Nucleus accumbens (tissue), 56 donors: ENCODE measurements at regions not wholly inside any gene's neighbourhood (a gene's known extent, or its start where the extent isn't known, plus 50 kb on each side); places are given as distances from the start of the nearest gene placed in this dataset.
"Not testable (repeated sequence)": the region's sequence is repeated elsewhere in the genome, so short reads cannot be mapped to it uniquely, and the experiment has no call there.

Source experiments
- DNase-seq, 56 donors: peaks; one replicate each; lab custom pipeline; 2025; lab: John Stamatoyannopoulos, UW

DNA sequence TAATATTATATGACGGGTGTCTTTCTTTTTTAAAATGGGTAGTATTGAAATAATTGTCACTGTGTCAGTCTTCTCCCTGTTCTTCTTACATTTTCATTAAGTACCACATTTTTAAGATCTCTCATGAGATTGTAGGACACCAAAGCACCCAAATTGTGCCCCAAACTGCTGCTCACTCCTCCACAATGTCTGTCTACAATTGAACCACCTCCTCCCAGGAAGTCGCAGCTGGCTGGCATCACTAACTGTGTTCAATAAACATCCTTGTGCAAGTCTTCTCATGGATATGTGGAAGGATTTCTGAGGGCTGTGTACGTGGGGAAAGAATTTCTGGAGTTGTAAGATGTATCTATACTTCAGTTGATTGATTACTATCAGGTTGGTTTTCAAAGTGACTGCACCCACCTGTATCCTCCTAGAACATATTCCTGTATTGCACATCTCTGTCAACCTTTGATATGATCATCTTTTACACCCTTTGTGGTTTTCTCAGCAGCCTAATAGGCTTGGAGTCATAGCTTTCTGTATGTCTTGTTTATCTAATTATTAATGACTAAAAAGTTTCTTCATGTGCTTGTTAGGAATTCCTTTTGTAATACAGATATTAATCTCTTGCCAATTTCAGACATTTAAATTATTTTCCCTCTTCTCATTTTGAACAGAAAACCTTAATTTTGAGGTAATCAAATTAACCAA is 774.9 kb downstream of the RNF144A start:
- DNase-seq = no peak

DNA sequence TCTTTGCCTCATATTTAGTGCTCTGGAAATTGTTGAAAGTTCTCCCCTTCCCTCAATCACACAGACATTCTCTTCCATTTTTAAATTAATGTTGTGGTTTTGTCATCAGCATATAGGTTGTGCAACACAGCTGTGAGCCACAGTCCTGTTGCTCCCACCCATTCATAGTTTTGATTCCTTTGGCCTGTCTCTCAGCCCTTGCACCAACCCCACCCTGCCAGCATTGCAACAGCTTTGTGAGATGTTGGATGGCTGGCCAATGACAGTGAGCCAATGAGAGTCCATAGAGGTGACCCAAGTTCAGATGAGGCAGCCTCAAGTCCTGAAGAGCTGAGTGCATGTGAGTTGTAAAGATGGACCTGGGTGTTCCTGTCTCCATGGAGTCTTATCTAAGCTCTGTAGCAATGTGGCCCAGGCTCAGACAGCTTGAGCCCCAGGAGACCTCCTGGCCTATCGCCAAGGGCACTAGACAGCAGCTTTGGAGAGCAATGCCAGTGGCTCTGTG is 775.5 kb downstream of the RNF144A start:
- DNase-seq = no peak

DNA sequence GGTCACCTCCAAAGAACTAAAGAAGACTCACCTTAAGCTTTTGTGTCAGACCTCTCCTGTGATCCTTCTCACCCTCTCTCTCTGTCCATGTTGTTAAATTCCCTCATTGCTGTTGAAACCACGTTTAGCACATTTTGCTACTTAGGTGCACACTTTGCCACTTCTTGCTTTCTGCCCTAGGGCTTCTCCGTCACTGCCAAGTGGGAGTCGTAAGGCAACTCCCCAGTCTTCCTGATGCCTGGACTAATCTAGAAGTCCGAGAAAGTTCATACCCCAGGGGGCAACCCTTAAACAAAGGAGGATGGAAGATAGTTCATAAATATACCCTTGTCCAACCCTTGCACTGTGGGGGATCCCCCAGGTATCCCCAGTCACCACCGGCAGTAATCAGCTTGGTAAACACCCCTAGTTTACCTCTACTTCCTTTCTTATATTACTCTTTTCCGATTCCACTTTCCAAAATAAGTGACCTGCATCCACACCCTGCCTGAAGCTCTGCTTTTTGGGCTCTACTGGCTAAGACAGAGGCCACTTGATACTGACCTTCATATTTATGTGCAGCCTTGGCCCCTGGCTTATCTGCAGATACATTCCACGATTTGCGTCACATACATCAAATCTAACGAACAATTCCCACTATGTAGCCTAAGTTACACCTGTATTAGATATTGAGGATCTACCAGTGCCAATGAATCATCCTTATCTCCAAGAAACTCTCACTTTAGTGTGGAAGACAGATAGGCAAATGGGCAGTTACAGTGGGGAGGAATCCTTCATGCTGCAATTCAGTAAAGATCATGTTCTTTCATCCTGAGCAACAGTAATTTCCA is 776.2 kb downstream of the RNF144A start:
- no peak for DNase-seq

DNA sequence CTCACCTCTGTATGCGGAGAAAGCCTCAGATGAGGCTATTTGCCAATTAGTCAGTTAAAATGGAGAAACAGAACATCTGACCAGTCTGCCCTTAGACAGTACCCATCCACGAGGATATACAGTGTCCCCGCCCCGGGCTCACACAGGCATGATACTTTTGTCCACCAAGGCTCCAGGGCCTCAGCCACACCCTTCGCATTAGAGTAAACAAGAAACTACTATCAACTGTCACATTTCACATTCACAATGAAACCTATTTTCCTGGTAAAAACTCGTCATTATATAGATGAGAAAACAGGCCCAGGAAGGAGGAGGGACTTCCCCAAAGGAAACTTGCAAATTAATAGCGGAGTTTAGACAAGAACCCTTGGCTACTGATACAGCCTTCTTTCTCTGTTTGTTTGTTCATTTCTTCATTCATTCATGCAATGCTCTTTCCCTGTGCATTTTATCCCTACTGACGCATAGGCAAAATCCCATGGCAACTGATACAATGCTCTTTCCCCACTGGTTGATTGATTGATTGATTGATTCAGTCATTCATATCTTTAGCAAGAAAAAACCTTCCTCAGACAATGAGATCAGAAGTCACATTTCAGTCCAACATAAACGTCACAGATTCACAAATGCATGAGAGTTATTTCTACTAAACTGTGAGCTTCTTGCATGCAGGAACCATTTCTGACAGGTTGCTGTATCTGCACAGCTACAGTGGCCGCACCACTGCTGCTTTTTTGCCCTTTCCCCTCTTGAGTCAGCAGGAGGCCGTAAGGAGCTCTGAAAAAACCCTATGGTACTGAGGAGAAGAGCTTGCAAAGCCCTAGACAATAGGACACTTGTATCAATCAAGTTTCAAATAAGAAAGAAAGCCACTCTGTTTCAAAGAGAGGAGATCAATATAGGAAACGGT is 777.1 kb downstream of the RNF144A start:
- DNase-seq = no peak

DNA sequence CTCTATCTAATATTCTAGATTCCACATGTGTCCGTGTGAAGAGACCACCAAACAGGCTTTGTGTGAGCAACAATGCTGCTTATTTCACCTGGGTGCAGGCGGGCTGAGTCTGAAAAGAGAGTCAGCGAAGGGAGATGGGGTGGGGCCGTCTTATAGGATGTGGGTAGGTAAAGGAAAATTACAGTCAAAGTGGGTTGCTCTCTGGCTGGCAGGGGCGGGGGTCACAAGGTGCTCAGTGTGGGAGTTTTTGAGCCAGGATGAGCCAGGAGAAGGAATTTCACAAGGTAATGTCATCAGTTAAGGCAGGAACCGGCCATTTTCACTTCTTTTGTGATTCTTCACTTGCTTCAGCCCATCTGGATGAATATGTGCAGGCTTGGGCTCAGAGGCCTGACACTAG is 779.3 kb downstream of the RNF144A start:
- DNase-seq = not testable (repeated sequence)

DNA sequence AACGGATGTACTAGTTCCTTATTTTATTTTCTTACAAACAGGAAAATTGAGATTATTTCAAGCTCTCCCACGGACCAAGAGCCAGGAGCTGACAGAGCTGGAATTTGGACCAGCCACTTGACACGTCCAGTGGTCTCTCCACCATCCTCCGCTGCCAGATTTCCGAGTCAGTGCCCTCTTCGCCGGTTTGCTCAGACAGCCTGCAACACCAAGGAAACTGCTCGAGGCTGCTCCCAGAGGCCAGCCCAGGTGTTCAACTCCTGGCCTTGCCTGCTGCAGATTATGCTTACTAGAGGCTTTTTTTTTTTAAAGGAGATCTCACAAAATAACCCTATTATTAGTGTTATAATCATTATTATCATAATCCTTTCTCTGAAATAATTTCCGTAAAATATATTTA is 779.8 kb downstream of the RNF144A start:
- DNase-seq = no peak

DNA sequence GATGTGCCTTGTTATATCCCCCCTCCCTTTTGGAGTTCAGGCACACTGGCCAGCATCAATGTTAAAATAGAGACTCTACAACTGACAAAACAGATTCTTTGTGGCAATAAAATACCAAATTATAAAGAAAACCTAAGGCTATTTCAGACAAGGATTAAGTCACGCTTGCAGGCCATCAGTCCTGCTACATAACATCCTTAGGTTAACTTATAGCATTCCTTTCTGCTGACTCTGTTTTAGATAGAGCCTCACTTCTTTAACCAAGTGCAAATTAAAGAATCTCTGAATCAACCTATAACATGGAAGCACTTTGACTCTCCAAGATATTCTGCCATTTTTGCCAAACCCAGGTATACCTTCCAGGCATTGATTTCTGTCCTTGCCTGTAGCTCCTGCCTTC is 784.6 kb downstream of the RNF144A start:
- DNase-seq = no peak

DNA sequence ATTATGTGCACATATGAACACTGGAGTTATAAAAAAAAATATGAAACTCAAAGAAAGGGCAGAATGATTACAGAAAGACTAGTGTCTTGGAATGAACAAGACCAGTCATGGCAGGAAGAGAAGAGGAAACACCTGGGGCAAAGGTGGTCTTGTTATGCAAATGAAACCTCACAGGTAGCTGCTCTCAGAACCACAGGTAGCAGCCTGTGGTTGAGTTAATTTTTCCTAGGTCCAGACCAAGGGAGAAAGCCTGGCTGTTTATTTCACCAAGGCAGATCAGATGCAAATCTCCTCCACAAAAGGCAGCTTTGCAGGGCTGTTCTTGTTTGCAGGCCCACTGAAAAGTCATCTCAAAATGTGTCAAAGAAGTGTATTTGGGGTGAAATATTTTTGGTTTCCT is 785.8 kb downstream of the RNF144A start:
- DNase-seq = no peak

DNA sequence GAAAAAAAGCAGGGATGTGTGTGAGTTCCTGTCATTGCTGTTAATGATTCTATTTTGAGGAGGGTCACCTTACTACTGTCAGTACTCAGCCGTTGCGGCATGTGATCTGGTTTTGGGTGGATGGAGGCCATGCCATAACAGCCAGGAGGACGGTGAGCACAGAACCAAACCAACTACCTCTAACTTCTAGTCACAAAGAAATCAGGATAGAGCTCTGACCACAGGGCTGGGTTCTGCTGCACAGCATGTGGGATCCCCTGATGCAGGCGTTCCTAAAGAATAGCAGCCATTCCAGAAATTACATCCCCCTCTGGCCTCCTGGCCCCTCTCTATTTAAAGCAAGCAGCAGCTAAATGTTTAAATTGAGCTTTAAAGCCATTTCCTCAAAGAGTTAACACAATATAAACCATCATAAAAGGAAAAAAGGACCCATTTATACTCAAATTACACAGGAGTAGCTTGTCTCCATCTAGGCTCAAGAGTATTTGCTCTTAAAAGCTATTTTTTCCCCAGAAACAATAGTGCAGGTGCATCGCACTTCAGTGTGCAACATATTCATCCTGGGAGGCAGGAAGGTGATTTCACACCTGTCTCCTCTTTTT is 786.4 kb downstream of the RNF144A start:
- no peak for DNase-seq

DNA sequence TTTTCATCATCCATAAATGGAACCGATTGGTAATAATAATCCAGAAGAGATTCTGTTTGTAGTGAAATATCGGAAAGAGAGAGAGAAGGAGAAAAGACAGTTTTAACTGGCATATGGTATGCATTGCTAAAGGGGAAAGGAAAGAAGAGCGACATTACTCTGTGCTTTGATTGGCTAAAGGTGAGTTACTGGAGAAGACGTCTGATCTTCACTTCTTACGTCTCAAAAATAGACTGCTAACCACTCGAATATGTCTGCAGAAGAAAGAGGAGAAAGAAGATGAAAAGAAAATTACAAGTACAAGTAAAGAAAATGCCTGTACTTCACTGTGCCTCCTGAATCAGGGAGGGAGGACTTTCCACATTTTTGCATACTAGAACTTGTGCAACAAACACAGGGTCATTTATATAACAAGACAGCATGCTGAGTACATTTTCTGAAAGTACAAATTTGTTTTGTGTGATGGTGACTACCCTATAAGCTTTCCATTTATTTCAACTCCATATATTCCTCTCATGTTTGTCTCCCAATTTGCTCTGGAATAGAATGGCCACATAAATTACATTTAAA is 787.2 kb downstream of the RNF144A start:
- DNase-seq = no peak

DNA sequence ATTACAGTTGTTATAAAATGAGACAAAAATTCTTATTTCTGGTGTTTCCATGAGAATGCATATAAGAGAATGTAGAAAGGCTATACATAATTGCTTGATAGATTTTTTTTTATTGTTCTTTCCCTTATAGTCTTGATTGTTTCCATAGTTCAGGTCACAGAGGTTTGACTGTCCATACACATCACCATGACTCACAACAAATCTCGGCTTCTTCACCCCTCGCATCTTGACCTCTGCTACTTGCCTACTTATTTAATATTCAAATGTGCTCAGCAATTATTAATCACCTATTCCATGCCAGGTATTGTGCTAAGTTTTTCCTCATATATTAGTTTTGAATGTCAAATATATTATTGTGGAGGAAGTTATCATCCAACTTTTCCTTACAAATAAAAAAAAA is 789.6 kb downstream of the RNF144A start:
- no peak for DNase-seq

DNA sequence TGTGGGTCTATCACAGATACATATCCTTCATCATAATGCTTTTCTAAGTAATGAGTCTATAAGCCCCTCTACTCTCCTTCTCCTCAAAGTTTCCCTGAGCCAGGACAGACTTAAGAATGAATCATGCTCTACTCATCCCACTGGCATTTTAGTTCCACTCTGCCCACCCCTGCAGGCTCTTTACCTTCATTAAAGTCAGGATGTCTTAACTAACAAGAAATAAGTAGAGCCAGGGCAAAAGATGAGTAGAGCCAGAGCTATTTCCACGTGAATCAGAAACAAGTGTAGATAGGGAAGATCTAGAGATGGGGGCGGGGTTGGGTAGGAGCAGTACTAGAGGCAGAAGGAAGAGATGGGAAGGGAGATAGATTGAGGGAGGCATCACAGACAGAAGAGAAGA is 790.5 kb downstream of the RNF144A start:
- DNase-seq = no peak

DNA sequence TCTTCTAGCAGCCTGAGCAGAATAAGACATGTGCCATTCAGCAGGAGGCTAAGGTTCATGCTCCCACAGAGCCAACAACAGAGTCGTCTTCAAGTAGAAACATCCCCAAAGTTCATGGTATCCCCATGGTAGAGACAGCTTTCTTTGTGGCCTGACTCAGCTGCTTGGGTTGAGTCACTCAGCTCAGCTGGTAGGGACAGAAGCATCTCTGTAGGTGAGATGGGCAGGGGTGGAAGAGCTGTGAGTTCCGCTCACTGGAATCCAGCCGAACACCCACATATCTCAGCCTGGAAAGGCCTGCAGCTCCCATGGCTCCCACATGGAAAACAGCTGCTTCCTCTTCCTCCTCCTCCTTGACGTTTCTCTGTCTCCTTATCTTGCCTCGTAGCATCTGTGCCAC is 792.7 kb downstream of the RNF144A start:
- no peak for DNase-seq

DNA sequence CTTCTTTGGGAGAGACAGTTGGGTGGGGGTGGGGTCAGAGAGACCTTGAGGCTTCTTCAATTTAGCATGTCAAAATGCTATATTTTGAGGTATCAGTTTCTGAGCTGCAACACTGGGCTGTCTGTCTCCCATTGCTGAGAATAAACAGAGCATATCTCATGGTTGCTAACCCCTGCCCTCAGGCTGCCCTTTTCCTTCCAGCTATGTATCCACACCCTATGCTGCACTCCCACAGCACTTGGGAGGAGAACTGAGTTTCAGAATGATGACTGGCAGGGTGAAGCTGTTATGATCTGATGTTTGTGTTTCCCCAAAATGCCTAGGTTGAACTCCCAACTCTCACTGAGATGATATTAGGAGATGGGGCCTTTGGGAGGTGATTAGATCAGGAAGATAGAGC is 794.0 kb downstream of the RNF144A start:
- DNase-seq = no peak

DNA sequence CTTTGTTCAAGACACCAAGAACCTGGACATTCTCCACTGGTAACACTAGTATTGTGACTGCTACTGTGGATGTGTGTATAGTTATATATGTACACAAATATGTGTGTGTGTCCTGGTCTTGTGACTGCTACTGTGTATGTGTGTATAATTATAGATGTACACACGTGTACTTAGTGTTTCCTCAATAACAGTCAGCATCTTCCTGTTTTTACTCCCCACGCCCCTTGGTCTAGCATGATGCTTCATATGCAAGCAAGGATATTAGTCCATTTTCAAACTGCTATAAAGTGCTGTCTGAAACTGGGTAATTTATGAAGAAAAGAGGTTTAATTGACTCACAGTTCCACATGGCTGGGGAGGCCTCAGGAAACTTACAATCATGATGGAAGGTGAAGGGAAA is 802.7 kb downstream of the RNF144A start:
- no peak for DNase-seq

DNA sequence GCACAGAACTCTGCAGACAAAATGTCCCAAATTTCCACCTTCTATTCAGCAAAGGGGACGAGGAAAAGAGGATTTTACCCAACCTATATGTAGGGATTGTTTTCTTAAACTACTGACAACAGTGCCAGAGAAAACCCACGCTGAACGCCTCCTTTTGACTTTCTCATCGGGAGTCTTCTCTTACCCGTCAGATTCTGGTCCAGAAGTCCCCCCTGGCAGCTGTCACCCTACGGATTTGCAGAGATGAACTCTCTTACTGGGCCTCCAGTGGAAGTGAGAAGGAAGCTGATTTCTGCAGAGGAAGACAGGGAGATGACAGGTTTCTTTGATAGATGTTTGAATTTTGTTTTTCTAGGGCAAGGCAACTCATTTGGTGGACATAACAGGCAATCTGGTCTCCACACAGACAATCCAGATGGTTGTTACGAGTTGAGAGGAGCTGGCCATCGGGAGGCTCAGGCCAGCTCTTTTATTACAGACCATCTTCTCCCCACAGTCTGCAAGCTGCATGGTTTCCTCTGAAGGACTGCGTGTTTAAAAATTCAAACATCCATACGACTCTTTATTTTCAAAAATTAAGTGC is 804.3 kb downstream of the RNF144A start:
- DNase-seq = no peak

DNA sequence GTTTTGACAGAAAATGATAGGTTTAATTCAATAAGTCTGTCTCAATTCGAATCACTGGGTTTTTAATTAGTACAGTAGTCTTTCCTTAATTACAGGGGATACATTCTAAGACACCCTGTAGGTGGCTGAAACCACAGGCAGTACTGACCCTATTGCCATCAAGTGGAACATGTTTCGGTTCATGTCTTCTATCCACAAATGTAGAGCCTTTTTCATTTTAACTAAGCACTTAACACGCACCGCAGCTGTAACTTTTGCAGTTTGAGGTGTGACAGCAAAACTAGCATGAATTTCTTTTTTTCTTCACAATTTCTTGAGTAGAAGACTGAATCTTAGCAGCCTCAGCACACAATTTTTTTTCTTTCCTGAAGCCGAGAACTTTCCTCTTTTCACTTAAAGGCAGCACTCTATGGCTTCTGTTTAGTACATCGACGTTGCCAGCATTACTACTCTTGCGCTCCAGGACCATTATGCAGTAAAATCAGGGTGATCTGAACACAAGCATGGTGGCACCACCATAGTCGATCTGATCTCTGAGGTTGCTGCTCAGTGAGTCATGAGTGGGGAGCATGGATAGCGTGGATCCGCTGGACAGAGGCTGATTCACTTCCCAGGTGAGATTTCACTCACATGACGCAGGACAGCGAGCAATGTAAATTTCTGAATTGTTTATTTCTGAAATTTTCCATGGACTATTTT is 805.1 kb downstream of the RNF144A start:
- no peak for DNase-seq

DNA sequence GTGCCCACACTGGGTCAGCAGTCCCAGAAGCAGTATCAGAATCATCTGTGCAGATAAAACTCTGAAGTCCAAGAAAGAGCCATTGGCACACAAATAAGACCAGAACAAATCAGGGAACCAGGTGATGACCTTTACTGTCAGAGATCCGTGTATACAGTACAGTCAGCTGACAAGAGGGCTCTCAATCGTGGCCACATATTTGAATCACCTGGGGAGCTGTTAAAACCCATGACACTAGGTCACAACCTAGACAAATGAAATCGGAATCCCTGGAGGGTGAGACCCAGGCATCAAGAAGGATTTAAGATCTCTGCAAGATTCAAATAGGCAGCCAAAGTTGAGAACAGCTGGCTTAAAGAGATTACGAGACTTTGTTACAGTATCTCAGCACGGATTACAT is 807.1 kb downstream of the RNF144A start:
- no peak for DNase-seq

DNA sequence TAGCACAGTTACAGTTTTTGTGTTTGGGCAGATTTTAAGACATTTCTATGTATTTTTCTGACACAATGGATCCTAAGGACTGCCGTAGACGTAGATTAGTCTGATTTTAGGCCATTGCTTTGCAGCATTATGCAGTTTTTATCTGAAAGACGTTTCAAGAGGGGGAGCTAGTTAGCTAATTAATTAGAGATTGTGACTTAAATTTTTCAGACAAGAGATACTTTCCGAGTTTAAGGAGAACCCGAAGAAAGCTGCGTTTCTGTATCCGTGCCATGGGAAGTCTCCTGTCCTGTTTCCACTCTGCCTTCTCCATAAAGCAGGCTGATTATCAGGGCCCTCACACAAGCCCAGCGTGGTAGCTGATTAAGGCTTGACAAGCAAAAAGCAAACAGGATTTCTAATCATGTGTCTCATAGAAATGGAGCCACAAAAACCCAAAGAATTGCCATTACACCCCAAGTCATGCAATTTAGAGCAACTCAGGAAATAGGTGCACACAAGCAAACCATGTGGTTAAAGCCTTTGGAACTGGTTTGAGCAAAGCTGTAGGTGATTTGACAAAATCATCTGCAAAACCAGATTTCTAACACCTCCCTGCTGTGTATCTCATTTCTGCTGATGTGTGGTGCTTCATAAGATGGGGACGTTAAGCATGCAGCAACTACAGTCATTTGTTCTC is 808.1 kb downstream of the RNF144A start:
- DNase-seq = no peak
